ENCODE measurements at regions not wholly inside any gene's neighbourhood (a gene's known extent, or its start where the extent isn't known, plus 50 kb on each side); places are given as distances from the start of the nearest gene placed in this dataset.

- no peaks in the 10 kb centered on the region for H3K36me3 ChIP-seq (ENCODE audit: insufficient read depth, low read length)
- no peaks in the 10 kb centered on the region for H3K27me3 ChIP-seq (ENCODE audit: insufficient read depth, low read length)
- no peaks in the 10 kb centered on the region for H3K9me3 ChIP-seq (ENCODE audit: low read length)
- H2AFZ ChIP-seq (ENCODE audit: low read length), result no peak overlapping the region
- H3K4me1 ChIP-seq (ENCODE audit: insufficient read depth, low read length, severe bottlenecking), result peaks cover 15% of the 10 kb centered on the region
- no peaks in the 10 kb centered on the region for H3K79me2 ChIP-seq (ENCODE audit: insufficient read depth, low read length)
- H3K9me2 ChIP-seq (ENCODE audit: low read depth, low read length), result no peaks in the 10 kb centered on the region
- H3K4me3 ChIP-seq (ENCODE audit: low read depth, low read length, poor library complexity, severe bottlenecking), result no peak overlapping the region
- no peak overlapping the region for H3K27ac ChIP-seq (ENCODE audit: low read depth, low read length, poor library complexity, severe bottlenecking)
- H3F3A ChIP-seq (ENCODE audit: insufficient read depth, low read length), result no peaks in the 10 kb centered on the region
- TF ChIP-seq EZH2 (IDR thresholded peaks at IDR 0.05; ENCODE audit: borderline replicate concordance, low read length) (no peak), CTCF (IDR thresholded peaks at IDR 0.05; ENCODE audit: low read length) (no peak)
- H4K20me1 ChIP-seq (ENCODE audit: insufficient read depth, low read length), result no peaks in the 10 kb centered on the region
- H3K9ac ChIP-seq (ENCODE audit: low read length), result no peak overlapping the region
- no peak overlapping the region for H3K4me2 ChIP-seq (ENCODE audit: low read length)
Measured at GRCh38 chr2:154555710-154556109, 142.8 kb upstream of the KCNJ3 start.

GRCh38 chr2:154556146-154556545 is 142.3 kb upstream of the KCNJ3 start:
- Histone ChIP-seq H2AFZ (ENCODE audit: low read length) (no peak overlapping the region), H3K9ac (ENCODE audit: low read length) (no peak overlapping the region), H3K27me3 (ENCODE audit: insufficient read depth, low read length) (no peaks in the 10 kb centered on the region), H3K4me3 (ENCODE audit: low read depth, low read length, poor library complexity, severe bottlenecking) (no peak overlapping the region), H3K27ac (ENCODE audit: low read depth, low read length, poor library complexity, severe bottlenecking) (no peak overlapping the region), H3F3A (ENCODE audit: insufficient read depth, low read length) (no peaks in the 10 kb centered on the region), H3K9me3 (ENCODE audit: low read length) (no peaks in the 10 kb centered on the region), H4K20me1 (ENCODE audit: insufficient read depth, low read length) (no peaks in the 10 kb centered on the region), H3K9me2 (ENCODE audit: low read depth, low read length) (no peaks in the 10 kb centered on the region), H3K79me2 (ENCODE audit: insufficient read depth, low read length) (no peaks in the 10 kb centered on the region), H3K36me3 (ENCODE audit: insufficient read depth, low read length) (no peaks in the 10 kb centered on the region), H3K4me2 (ENCODE audit: low read length) (no peak overlapping the region), H3K4me1 (ENCODE audit: insufficient read depth, low read length, severe bottlenecking) (peaks cover 15% of the 10 kb centered on the region)
- TF ChIP-seq EZH2 (IDR thresholded peaks at IDR 0.05; ENCODE audit: borderline replicate concordance, low read length) (no peak), CTCF (IDR thresholded peaks at IDR 0.05; ENCODE audit: low read length) (no peak)

- no peak overlapping the region for H3K4me3 ChIP-seq (ENCODE audit: low read depth, low read length, poor library complexity, severe bottlenecking)
- H3K27ac ChIP-seq (ENCODE audit: low read depth, low read length, poor library complexity, severe bottlenecking), result no peak overlapping the region
- H2AFZ ChIP-seq (ENCODE audit: low read length), result no peak overlapping the region
- no peaks in the 10 kb centered on the region for H3F3A ChIP-seq (ENCODE audit: insufficient read depth, low read length)
- H3K9ac ChIP-seq (ENCODE audit: low read length), result no peak overlapping the region
- H3K27me3 ChIP-seq (ENCODE audit: insufficient read depth, low read length), result no peaks in the 10 kb centered on the region
- H3K79me2 ChIP-seq (ENCODE audit: insufficient read depth, low read length), result no peaks in the 10 kb centered on the region
- H3K36me3 ChIP-seq (ENCODE audit: insufficient read depth, low read length), result no peaks in the 10 kb centered on the region
- no peaks in the 10 kb centered on the region for H4K20me1 ChIP-seq (ENCODE audit: insufficient read depth, low read length)
- H3K4me1 ChIP-seq (ENCODE audit: insufficient read depth, low read length, severe bottlenecking), result peaks cover 15% of the 10 kb centered on the region
- TF ChIP-seq CTCF (IDR thresholded peaks at IDR 0.05; ENCODE audit: low read length) (no peak), EZH2 (IDR thresholded peaks at IDR 0.05; ENCODE audit: borderline replicate concordance, low read length) (no peak)
- no peaks in the 10 kb centered on the region for H3K9me2 ChIP-seq (ENCODE audit: low read depth, low read length)
- H3K4me2 ChIP-seq (ENCODE audit: low read length), result no peak overlapping the region
- peaks cover 4% of the 10 kb centered on the region; the same call in 1 of the 2 replicates for H3K9me3 ChIP-seq (ENCODE audit: low read length)
Measured at GRCh38 chr2:154556607-154557006, 141.9 kb upstream of the KCNJ3 start.

Measured in OCI-LY1 (cell line).